Lower lobe of right lung (tissue), 2 donors: ENCODE measurements at regions not wholly inside any gene's neighbourhood (a gene's known extent, or its start where the extent isn't known, plus 50 kb on each side); places are given as distances from the start of the nearest gene placed in this dataset.
A peak's percentile ranks its signal among the peaks of the same experiment; 100 is the strongest.

Experiments used
- ATAC-seq, 2 donors: fragments of 200-7000 bp; cut with Tn5 transposase; one replicate each; pipeline ENCODE4 v1.9.1; 2020 to 2022; ENCODE audit warnings: mild to moderate bottlenecking in 2 of 2, moderate library complexity in 2 of 2
- DNase-seq: peaks from one replicate; pipeline ENCODE4 v3.0.0-alpha.2; 2020
- H3K27ac ChIP-seq: fragments of 200-600 bp; one replicate; pipeline ENCODE4 v1.8.0; 2022
- H3K27me3 ChIP-seq: fragments of 200-600 bp; one replicate; pipeline ENCODE4 v1.8.0; 2022; ENCODE audit warnings: low read depth
- H3K36me3 ChIP-seq: fragments of 200-600 bp; one replicate; pipeline ENCODE4 v1.8.0; 2022; ENCODE audit warnings: mild to moderate bottlenecking
- H3K4me1 ChIP-seq: fragments of 200-600 bp; one replicate; pipeline ENCODE4 v1.8.0; 2022
- H3K4me3 ChIP-seq: fragments of 200-600 bp; one replicate; pipeline ENCODE4 v1.8.0; 2022; ENCODE audit warnings: mild to moderate bottlenecking
- H3K9me3 ChIP-seq: fragments of 200-600 bp; one replicate; pipeline ENCODE4 v1.8.0; 2022
- CTCF ChIP-seq: fragments of 200-600 bp; IDR thresholded peaks from one replicate; pipeline ENCODE4 v1.8.0; 2022; ENCODE audit warnings: antibody characterized with exemption, mild to moderate bottlenecking
- intact Hi-C: fragments of 100-400 bp; cut with DNase I; formaldehyde crosslinking; loops from one replicate; pipeline ENCODE4 v1.11.0; 2022
- donor health status: DM: no; HTN: yes; CAD: no; lungs with severe emphysema.

GRCh38 chr6:156336089-156336488 lies 441.1 kb upstream of the ARID1B start:
- no peak for TF ChIP-seq CTCF
- Histone ChIP-seq H3K9me3 (peaks cover 9% of the 10 kb centered on the region), H3K36me3 (no peaks in the 10 kb centered on the region), H3K27ac (no peak overlapping the region), H3K4me3 (no peak overlapping the region), H3K4me1 (no peaks in the 10 kb centered on the region), H3K27me3 (no peaks in the 10 kb centered on the region)
- ATAC-seq: peak in 1 of 2 donors; percentile 23
- intact Hi-C loops: no loop called here
- no peak for DNase-seq

- no peak for DNase-seq
- intact Hi-C loops: no loop called here
Measured at GRCh38 chr6:156334966-156335365, 442.2 kb upstream of the ARID1B start.

GRCh38 chr6:156319707-156320106 lies 457.5 kb upstream of the ARID1B start:
- ATAC-seq (no peak), DNase-seq (no peak)
- intact Hi-C loops: no loop called here
- no peak overlapping the region for H3K27ac ChIP-seq
- H3K27me3 ChIP-seq: no peaks in the 10 kb centered on the region
- H3K4me1 ChIP-seq: no peaks in the 10 kb centered on the region
- H3K4me3 ChIP-seq: no peak overlapping the region
- H3K9me3 ChIP-seq: no peaks in the 10 kb centered on the region
- no peaks in the 10 kb centered on the region for H3K36me3 ChIP-seq
- TF ChIP-seq CTCF: no peak

More at GRCh38 chr6:156334966-156335365, 442.2 kb upstream of the ARID1B start:
- no peaks in the 10 kb centered on the region for H3K4me1 ChIP-seq
- ATAC-seq: no peak
- TF ChIP-seq CTCF: no peak
- no peaks in the 10 kb centered on the region for H3K36me3 ChIP-seq
- no peaks in the 10 kb centered on the region for H3K27me3 ChIP-seq
- H3K27ac ChIP-seq: no peak overlapping the region
- peaks cover 9% of the 10 kb centered on the region for H3K9me3 ChIP-seq
- H3K4me3 ChIP-seq: no peak overlapping the region

GRCh38 chr6:156316583-156317125 lies 460.5 kb upstream of the ARID1B start:
- H3K4me1 ChIP-seq: no peaks in the 10 kb centered on the region
- H3K4me3 ChIP-seq: no peak overlapping the region
- TF ChIP-seq CTCF: no peak
- no peaks in the 10 kb centered on the region for H3K36me3 ChIP-seq
- DNase-seq: no peak
- ATAC-seq: no peak
- no peaks in the 10 kb centered on the region for H3K9me3 ChIP-seq
- H3K27ac ChIP-seq: no peak overlapping the region
- H3K27me3 ChIP-seq: no peaks in the 10 kb centered on the region
- intact Hi-C loops: no loop called here

- intact Hi-C loops: no loop called here
- H3K9me3 ChIP-seq: no peaks in the 10 kb centered on the region
- H3K27ac ChIP-seq: no peak overlapping the region
- no peaks in the 10 kb centered on the region for H3K4me1 ChIP-seq
- TF ChIP-seq CTCF: no peak
- no peak overlapping the region for H3K4me3 ChIP-seq
- H3K36me3 ChIP-seq: no peaks in the 10 kb centered on the region
- no peak for ATAC-seq
- H3K27me3 ChIP-seq: no peaks in the 10 kb centered on the region
- DNase-seq: no peak
Measured at GRCh38 chr6:156315146-156315545, 462.0 kb upstream of the ARID1B start.

- Histone ChIP-seq H3K36me3 (no peaks in the 10 kb centered on the region), H3K27ac (no peak overlapping the region), H3K9me3 (no peaks in the 10 kb centered on the region), H3K27me3 (no peaks in the 10 kb centered on the region), H3K4me3 (no peak overlapping the region), H3K4me1 (no peaks in the 10 kb centered on the region)
- intact Hi-C loops: no loop called here
- DNase-seq: no peak
- TF ChIP-seq CTCF: no peak
- ATAC-seq: no peak
Measured at GRCh38 chr6:156313037-156313436, 464.1 kb upstream of the ARID1B start.
